ENCODE measurements at regions not wholly inside any gene's neighbourhood (a gene's known extent, or its start where the extent isn't known, plus 50 kb on each side); places are given as distances from the start of the nearest gene placed in this dataset.

GRCh38 chrX:112510629-112511028 is 169.1 kb downstream of the LHFPL1 start:
- DNase-seq (ENCODE audit: low read depth, low spot score) (no peak), FAIRE-seq (no peak)
- no peaks in the 10 kb centered on the region for H3K27me3 ChIP-seq (ENCODE audit: control insufficient read depth, extremely low read depth, insufficient read depth, low read length)
- TF ChIP-seq CTCF (optimal IDR thresholded peaks at IDR 0.05 in 1 of 3, IDR thresholded peaks at IDR 0.05 in 1 of 3, conservative IDR thresholded peaks at IDR 0.05 in 1 of 3; ENCODE audit: extremely low read depth in 1 of 3, insufficient read depth in 2 of 3, low read length in 3 of 3) (no peak), EZH2 (IDR thresholded peaks at IDR 0.05; ENCODE audit: low read length) (no peak)
- dilution Hi-C loops (cut with MboI; ENCODE audit: extremely low pct_ligation_motif_present, low sequenced_read_pairs) = no loop called here
- H3K9ac ChIP-seq (ENCODE audit: control insufficient read depth, extremely low read depth, insufficient read depth, low read length) = no peak overlapping the region
- no peak overlapping the region for H3K4me2 ChIP-seq (ENCODE audit: control insufficient read depth, extremely low read depth, insufficient read depth, low read depth, low read length)
- no peaks in the 10 kb centered on the region for H3K4me1 ChIP-seq (ENCODE audit: control insufficient read depth, extremely low read depth, insufficient read depth, low read length)
- no peaks in the 10 kb centered on the region for H4K20me1 ChIP-seq (ENCODE audit: control insufficient read depth, extremely low read depth, insufficient read depth, low read length)
- no peaks in the 10 kb centered on the region for H3K9me3 ChIP-seq (ENCODE audit: control insufficient read depth, low read depth, low read length)
- H3K4me3 ChIP-seq (ENCODE audit: control insufficient read depth in 2 of 3, extremely low read depth in 1 of 3, insufficient read depth in 2 of 3, low read depth in 1 of 3, low read length in 3 of 3) = no peak overlapping the region
- no peaks in the 10 kb centered on the region for H3K79me2 ChIP-seq (ENCODE audit: control insufficient read depth, insufficient read depth, low read length)
- H3K27ac ChIP-seq (ENCODE audit: control insufficient read depth, insufficient read depth, low read length) = no peak overlapping the region
- no peaks in the 10 kb centered on the region for H3K36me3 ChIP-seq (ENCODE audit: control insufficient read depth in 2 of 2, extremely low read depth in 1 of 2, insufficient read depth in 2 of 2, low read length in 2 of 2)
- no peaks in the 10 kb centered on the region for H3K9me1 ChIP-seq (ENCODE audit: control insufficient read depth, extremely low read depth, insufficient read depth, low read length)
- no peak overlapping the region for H2AFZ ChIP-seq (ENCODE audit: control insufficient read depth, low read length)

GRCh38 chrX:112477653-112478052 is 202.1 kb downstream of the LHFPL1 start:
- H3K9me3 ChIP-seq (ENCODE audit: control insufficient read depth, low read depth, low read length) = no peaks in the 10 kb centered on the region
- FAIRE-seq = no peak
- H3K27ac ChIP-seq (ENCODE audit: control insufficient read depth, insufficient read depth, low read length) = no peak overlapping the region
- no peak overlapping the region for H3K9ac ChIP-seq (ENCODE audit: control insufficient read depth, extremely low read depth, insufficient read depth, low read length)
- H3K36me3 ChIP-seq (ENCODE audit: control insufficient read depth in 2 of 2, extremely low read depth in 1 of 2, insufficient read depth in 2 of 2, low read length in 2 of 2) = no peaks in the 10 kb centered on the region
- no peak overlapping the region for H2AFZ ChIP-seq (ENCODE audit: control insufficient read depth, low read length)
- H3K9me1 ChIP-seq (ENCODE audit: control insufficient read depth, extremely low read depth, insufficient read depth, low read length) = no peaks in the 10 kb centered on the region
- H3K4me1 ChIP-seq (ENCODE audit: control insufficient read depth, extremely low read depth, insufficient read depth, low read length) = no peaks in the 10 kb centered on the region
- no peaks in the 10 kb centered on the region for H3K27me3 ChIP-seq (ENCODE audit: control insufficient read depth, extremely low read depth, insufficient read depth, low read length)
- DNase-seq (ENCODE audit: low read depth, low spot score) = no peak
- H3K4me3 ChIP-seq (ENCODE audit: control insufficient read depth in 2 of 3, extremely low read depth in 1 of 3, insufficient read depth in 2 of 3, low read depth in 1 of 3, low read length in 3 of 3) = no peak overlapping the region
- TF ChIP-seq EZH2 (IDR thresholded peaks at IDR 0.05; ENCODE audit: low read length) (no peak), CTCF (optimal IDR thresholded peaks at IDR 0.05 in 1 of 3, IDR thresholded peaks at IDR 0.05 in 1 of 3, conservative IDR thresholded peaks at IDR 0.05 in 1 of 3; ENCODE audit: extremely low read depth in 1 of 3, insufficient read depth in 2 of 3, low read length in 3 of 3) (no peak)
- dilution Hi-C loops (cut with MboI; ENCODE audit: extremely low pct_ligation_motif_present, low sequenced_read_pairs) = no loop called here
- no peaks in the 10 kb centered on the region for H3K79me2 ChIP-seq (ENCODE audit: control insufficient read depth, insufficient read depth, low read length)
- H4K20me1 ChIP-seq (ENCODE audit: control insufficient read depth, extremely low read depth, insufficient read depth, low read length) = no peaks in the 10 kb centered on the region
- H3K4me2 ChIP-seq (ENCODE audit: control insufficient read depth, extremely low read depth, insufficient read depth, low read depth, low read length) = no peak overlapping the region

Data from keratinocyte (primary cell).